ENCODE measurements at regions not wholly inside any gene's neighbourhood (a gene's known extent, or its start where the extent isn't known, plus 50 kb on each side); places are given as distances from the start of the nearest gene placed in this dataset.

GRCh38 chr4:171378323-171378722 is 434.9 kb upstream of the GALNTL6 start:
- no peak overlapping the region for H2AFZ ChIP-seq (ENCODE audit: low read length)
- no peak for TF ChIP-seq CTCF (IDR thresholded peaks at IDR 0.05; ENCODE audit: low read length)
- no peak for TF ChIP-seq EZH2phosphoT487 (IDR thresholded peaks at IDR 0.05; ENCODE audit: low read length)
- no peak for TF ChIP-seq EZH2 (optimal IDR thresholded peaks at IDR 0.05; ENCODE audit: low read depth, low read length)
- no peaks in the 10 kb centered on the region for H3F3A ChIP-seq (ENCODE audit: insufficient read depth, low read length)
- no peaks in the 10 kb centered on the region for H3K4me1 ChIP-seq (ENCODE audit: low read length)
- no peak overlapping the region for H3K27ac ChIP-seq (ENCODE audit: low read length)
- H3K4me2 ChIP-seq (ENCODE audit: low read depth, low read length), result no peak overlapping the region
- H3K9me2 ChIP-seq (replicated peaks; ENCODE audit: insufficient read depth, low read length), result no peaks in the 10 kb centered on the region
- H3K79me2 ChIP-seq (ENCODE audit: low read length), result no peaks in the 10 kb centered on the region
- no peaks in the 10 kb centered on the region for H3K9me3 ChIP-seq (replicated peaks; ENCODE audit: insufficient read depth, low read length)
- H3K36me3 ChIP-seq (replicated peaks; ENCODE audit: insufficient read depth, low read length), result no peaks in the 10 kb centered on the region
- H4K20me1 ChIP-seq (ENCODE audit: insufficient read depth, low read length), result no peaks in the 10 kb centered on the region
- H3K9ac ChIP-seq (ENCODE audit: low read length), result no peak overlapping the region
- no peak overlapping the region for H3K4me3 ChIP-seq (ENCODE audit: low read length)
- no peaks in the 10 kb centered on the region for H3K27me3 ChIP-seq (replicated peaks; ENCODE audit: insufficient read depth, low read length)
- DNase-seq, result no peak

- Histone ChIP-seq H3K4me2 (ENCODE audit: low read depth, low read length) (no peak overlapping the region), H4K20me1 (ENCODE audit: insufficient read depth, low read length) (no peaks in the 10 kb centered on the region), H2AFZ (ENCODE audit: low read length) (no peak overlapping the region), H3K9ac (ENCODE audit: low read length) (no peak overlapping the region), H3K79me2 (ENCODE audit: low read length) (no peaks in the 10 kb centered on the region), H3F3A (ENCODE audit: insufficient read depth, low read length) (no peaks in the 10 kb centered on the region), H3K4me1 (ENCODE audit: low read length) (no peaks in the 10 kb centered on the region), H3K9me2 (replicated peaks; ENCODE audit: insufficient read depth, low read length) (no peaks in the 10 kb centered on the region), H3K27ac (ENCODE audit: low read length) (no peak overlapping the region), H3K9me3 (replicated peaks; ENCODE audit: insufficient read depth, low read length) (no peaks in the 10 kb centered on the region), H3K36me3 (replicated peaks; ENCODE audit: insufficient read depth, low read length) (no peaks in the 10 kb centered on the region), H3K27me3 (replicated peaks; ENCODE audit: insufficient read depth, low read length) (no peaks in the 10 kb centered on the region), H3K4me3 (ENCODE audit: low read length) (no peak overlapping the region)
- DNase-seq, result no peak
- TF ChIP-seq EZH2 (optimal IDR thresholded peaks at IDR 0.05; ENCODE audit: low read depth, low read length) (no peak), EZH2phosphoT487 (IDR thresholded peaks at IDR 0.05; ENCODE audit: low read length) (no peak), CTCF (IDR thresholded peaks at IDR 0.05; ENCODE audit: low read length) (no peak)
These were observed 436.5 kb upstream of the GALNTL6 start for GRCh38 chr4:171376724-171377123.

GRCh38 chr4:171353535-171353934 is 459.7 kb upstream of the GALNTL6 start:
- no peaks in the 10 kb centered on the region for H3K4me1 ChIP-seq (ENCODE audit: low read length)
- H3K79me2 ChIP-seq (ENCODE audit: low read length), result no peaks in the 10 kb centered on the region
- no peak overlapping the region for H3K4me3 ChIP-seq (ENCODE audit: low read length)
- DNase-seq, result no peak
- H3K9ac ChIP-seq (ENCODE audit: low read length), result no peak overlapping the region
- no peaks in the 10 kb centered on the region for H3K9me2 ChIP-seq (replicated peaks; ENCODE audit: insufficient read depth, low read length)
- no peak overlapping the region for H3K27ac ChIP-seq (ENCODE audit: low read length)
- H4K20me1 ChIP-seq (ENCODE audit: insufficient read depth, low read length), result no peaks in the 10 kb centered on the region
- no peaks in the 10 kb centered on the region for H3K36me3 ChIP-seq (replicated peaks; ENCODE audit: insufficient read depth, low read length)
- no peaks in the 10 kb centered on the region for H3F3A ChIP-seq (ENCODE audit: insufficient read depth, low read length)
- H3K27me3 ChIP-seq (replicated peaks; ENCODE audit: insufficient read depth, low read length), result no peaks in the 10 kb centered on the region
- no peak for TF ChIP-seq CTCF (IDR thresholded peaks at IDR 0.05; ENCODE audit: low read length)
- TF ChIP-seq EZH2 (optimal IDR thresholded peaks at IDR 0.05; ENCODE audit: low read depth, low read length), result no peak
- TF ChIP-seq EZH2phosphoT487 (IDR thresholded peaks at IDR 0.05; ENCODE audit: low read length), result no peak
- H2AFZ ChIP-seq (ENCODE audit: low read length), result no peak overlapping the region
- no peak overlapping the region for H3K4me2 ChIP-seq (ENCODE audit: low read depth, low read length)
- H3K9me3 ChIP-seq (replicated peaks; ENCODE audit: insufficient read depth, low read length), result no peaks in the 10 kb centered on the region
